ENCODE measurements at regions not wholly inside any gene's neighbourhood (a gene's known extent, or its start where the extent isn't known, plus 50 kb on each side); places are given as distances from the start of the nearest gene placed in this dataset.

DNA sequence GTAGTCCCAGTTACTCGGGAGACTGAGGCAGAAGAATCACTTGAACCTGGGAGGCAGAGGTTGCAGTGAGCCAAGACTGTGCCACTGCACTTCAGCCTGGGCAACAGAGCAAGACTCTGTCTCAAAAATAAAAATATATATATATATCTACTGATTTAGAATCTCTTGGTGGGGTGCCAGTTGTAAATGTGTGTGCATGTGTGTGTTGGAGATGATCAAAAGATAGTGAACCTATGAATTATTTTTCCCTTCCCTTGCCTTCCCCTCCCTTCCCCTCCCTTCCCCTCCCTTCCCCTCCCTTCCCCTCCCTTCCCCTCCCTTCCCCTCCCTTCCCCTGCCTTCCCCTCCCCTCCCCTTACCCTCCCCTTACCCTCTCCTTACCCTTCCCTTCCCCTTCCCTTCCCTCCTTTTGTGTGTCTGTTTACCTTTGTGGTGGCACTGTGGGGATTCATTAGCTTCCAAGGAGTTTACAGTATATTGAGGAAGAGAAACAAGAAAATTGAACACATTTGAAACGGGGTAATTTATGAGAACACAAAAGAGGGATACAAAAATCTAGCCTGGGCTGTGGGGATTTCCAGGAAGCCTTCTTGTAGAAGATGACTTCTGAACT is 281.5 kb upstream of the DPPA4 start:
- DNase-seq (ENCODE audit: low read depth): no peak
- TF ChIP-seq, protein P1, sequence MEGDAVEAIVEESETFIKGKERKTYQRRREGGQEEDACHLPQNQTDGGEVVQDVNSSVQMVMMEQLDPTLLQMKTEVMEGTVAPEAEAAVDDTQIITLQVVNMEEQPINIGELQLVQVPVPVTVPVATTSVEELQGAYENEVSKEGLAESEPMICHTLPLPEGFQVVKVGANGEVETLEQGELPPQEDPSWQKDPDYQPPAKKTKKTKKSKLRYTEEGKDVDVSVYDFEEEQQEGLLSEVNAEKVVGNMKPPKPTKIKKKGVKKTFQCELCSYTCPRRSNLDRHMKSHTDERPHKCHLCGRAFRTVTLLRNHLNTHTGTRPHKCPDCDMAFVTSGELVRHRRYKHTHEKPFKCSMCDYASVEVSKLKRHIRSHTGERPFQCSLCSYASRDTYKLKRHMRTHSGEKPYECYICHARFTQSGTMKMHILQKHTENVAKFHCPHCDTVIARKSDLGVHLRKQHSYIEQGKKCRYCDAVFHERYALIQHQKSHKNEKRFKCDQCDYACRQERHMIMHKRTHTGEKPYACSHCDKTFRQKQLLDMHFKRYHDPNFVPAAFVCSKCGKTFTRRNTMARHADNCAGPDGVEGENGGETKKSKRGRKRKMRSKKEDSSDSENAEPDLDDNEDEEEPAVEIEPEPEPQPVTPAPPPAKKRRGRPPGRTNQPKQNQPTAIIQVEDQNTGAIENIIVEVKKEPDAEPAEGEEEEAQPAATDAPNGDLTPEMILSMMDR (IDR thresholded peaks at IDR 0.05; ENCODE audit: low read depth, low read length, missing control alignments): no peak
- H3K4me3 ChIP-seq (ENCODE audit: low read depth, low read length): no peak overlapping the region

DNA sequence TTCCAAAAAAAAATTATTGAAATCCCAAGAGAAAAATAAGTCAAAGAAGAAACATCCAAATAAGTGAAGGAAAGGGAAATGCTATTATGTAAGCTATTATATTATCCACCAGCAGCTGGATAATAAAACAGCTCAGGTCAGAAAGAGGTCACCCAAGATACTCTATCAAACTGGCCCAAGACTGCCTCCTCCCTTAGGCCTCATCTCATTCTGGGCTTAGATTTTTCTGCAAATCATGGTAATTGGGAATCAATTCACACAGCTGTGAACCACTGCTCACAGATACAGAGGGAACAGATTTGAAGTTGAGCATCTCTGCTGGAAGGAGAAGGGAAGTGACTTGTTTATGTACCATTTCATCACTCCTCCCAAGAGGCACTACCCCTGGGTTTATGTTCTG is 294.6 kb upstream of the DPPA4 start:
- no peak overlapping the region for H3K4me3 ChIP-seq (ENCODE audit: low read depth, low read length)
- TF ChIP-seq, protein P1 (IDR thresholded peaks at IDR 0.05; ENCODE audit: low read depth, low read length, missing control alignments): no peak
- DNase-seq (ENCODE audit: low read depth): no peak

DNA sequence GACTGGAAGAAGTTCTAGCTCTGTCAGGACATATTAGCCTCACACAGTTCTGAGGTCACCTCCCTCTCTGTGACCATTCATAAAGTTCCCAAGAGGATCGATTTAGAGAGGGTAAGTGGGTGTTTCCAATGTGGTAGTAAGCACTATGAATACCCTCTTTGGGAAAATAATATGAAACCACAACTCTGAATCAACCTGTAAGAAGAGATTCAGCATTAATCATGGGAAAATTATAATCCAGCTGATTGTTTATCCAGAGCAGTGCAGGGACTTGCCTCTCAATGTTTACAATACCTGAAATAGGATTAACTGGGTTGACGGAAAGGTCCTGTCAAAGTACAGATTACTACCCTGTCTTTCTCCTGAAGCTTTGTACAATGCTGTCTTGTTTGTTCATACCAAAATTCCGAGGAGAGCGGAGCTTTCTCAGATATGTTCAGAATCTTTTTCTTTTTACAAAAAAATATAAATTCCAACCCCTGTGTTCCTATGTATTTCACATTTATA is 302.9 kb upstream of the DPPA4 start:
- H3K4me3 ChIP-seq (ENCODE audit: low read depth, low read length): no peak overlapping the region
- TF ChIP-seq, protein P1 (IDR thresholded peaks at IDR 0.05; ENCODE audit: low read depth, low read length, missing control alignments): no peak
- DNase-seq (ENCODE audit: low read depth): no peak

DNA sequence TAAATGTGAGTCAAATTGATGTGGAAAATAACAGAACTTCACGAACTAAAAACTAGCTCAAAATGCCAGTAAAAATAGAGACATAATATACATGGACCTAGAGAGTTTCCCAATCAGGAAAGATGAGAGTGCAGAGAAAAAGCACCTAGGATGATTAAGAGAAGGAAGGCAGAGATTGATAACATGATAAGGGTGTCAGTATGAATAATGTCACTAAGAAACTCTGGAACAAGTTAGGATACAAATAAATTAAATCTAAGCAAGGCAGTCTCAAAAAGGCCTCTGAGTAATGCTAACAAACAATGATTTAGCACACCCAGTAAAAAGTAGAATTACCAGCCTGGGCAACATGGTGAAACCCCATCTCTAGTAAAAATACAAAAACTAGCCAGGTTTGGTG is 304.7 kb upstream of the DPPA4 start:
- DNase-seq (ENCODE audit: low read depth): no peak
- no peak overlapping the region for H3K4me3 ChIP-seq (ENCODE audit: low read depth, low read length)
- TF ChIP-seq, protein P1 (IDR thresholded peaks at IDR 0.05; ENCODE audit: low read depth, low read length, missing control alignments): no peak

DNA sequence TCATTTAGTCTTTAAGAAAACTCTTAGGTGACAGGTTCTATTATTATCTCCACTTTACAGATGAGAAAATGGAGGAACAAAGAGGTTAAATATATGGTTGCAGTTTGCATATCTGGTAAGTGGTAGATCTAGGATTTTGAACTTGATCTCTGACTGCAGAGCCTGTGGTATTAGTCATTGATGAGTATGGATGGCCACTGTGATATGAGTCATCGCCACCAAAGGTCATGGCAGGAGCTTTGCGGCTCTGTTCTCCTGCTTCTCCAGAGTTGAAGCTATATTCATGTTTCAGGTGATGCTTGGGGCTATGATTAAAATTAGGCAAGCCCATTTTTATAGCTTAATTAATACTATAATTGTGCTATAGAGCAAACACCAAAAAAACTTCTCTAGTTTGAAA is 306.2 kb upstream of the DPPA4 start:
- TF ChIP-seq, protein P1 (IDR thresholded peaks at IDR 0.05; ENCODE audit: low read depth, low read length, missing control alignments): no peak
- no peak for DNase-seq (ENCODE audit: low read depth)
- no peak overlapping the region for H3K4me3 ChIP-seq (ENCODE audit: low read depth, low read length)

DNA sequence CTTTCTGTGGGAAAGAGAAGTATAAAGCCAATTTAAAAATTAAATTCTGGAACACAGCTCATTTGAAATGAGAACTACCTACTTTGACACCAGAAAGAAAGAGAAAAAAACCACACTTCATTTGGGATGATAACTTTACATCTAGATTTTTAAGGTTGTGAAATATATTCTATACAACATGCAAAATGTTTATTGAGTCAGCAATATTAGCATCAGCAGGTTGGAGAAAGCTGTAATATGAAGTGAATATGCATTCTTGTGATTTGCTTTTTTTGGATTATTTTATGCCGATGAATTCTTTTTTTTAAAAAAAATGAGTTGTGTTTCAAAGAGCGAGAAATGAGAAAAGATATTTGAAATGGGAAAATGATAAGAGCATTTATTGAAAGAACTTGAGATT is 307.0 kb upstream of the DPPA4 start:
- TF ChIP-seq, protein P1 (IDR thresholded peaks at IDR 0.05; ENCODE audit: low read depth, low read length, missing control alignments): no peak
- DNase-seq (ENCODE audit: low read depth): no peak
- no peak overlapping the region for H3K4me3 ChIP-seq (ENCODE audit: low read depth, low read length)

DNA sequence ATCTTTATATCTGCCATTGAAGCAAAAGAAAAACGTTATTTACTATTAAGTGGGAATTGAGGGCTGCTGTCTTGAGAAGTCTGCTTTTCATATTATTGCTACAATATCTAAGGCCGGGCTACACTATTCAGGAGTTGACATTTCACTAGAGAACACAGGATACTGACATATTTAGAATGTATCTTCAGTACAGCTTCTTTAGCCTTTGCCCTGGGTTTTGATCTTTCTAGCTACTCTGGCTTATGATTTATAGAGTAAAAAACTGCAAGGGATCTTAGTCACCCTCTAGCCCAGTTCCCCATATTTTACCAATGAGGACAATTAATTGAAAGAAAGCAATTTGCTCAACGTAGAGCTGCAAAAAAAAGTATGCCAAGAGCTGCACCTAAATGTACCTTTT is 307.4 kb upstream of the DPPA4 start:
- TF ChIP-seq, protein P1 (IDR thresholded peaks at IDR 0.05; ENCODE audit: low read depth, low read length, missing control alignments): no peak
- DNase-seq (ENCODE audit: low read depth): no peak

More for the DNA sequence above, 307.4 kb upstream of the DPPA4 start:
- no peak overlapping the region for H3K4me3 ChIP-seq (ENCODE audit: low read depth, low read length)

Data from GM12864 (cell line).